GM18502 (cell line): ENCODE measurements at regions not wholly inside any gene's neighbourhood (a gene's known extent, or its start where the extent isn't known, plus 50 kb on each side); places are given as distances from the start of the nearest gene placed in this dataset.

ENCODE experiments used
- ATAC-seq: cut with Tn5 transposase; IDR thresholded peaks from one replicate; pipeline ENCODE4 v1.9.1; 2021; ENCODE audit warnings: mild to moderate bottlenecking; ENCODE audit not compliant: unreplicated experiment, poor library complexity

GRCh38 chr16:62638964-62639870, 603.0 kb upstream of the CDH8 start:
- ATAC-seq = peak; percentile 90

- ATAC-seq = peak; percentile 11
Measured at GRCh38 chr16:62638324-62638911, 602.2 kb upstream of the CDH8 start.

GRCh38 chr16:62625326-62625725, 589.1 kb upstream of the CDH8 start:
- no peak for ATAC-seq

GRCh38 chr16:62620275-62620674, 584.0 kb upstream of the CDH8 start:
- no peak for ATAC-seq

- ATAC-seq = no peak
Measured at GRCh38 chr16:62615526-62615925, 579.3 kb upstream of the CDH8 start.

GRCh38 chr16:62610291-62610690, 574.1 kb upstream of the CDH8 start:
- no peak for ATAC-seq

- no peak for ATAC-seq
Measured at GRCh38 chr16:62602790-62603189, 566.6 kb upstream of the CDH8 start.

GRCh38 chr16:62597875-62598274, 561.6 kb upstream of the CDH8 start:
- ATAC-seq = no peak

- no peak for ATAC-seq
Measured at GRCh38 chr16:62596584-62596983, 560.3 kb upstream of the CDH8 start.

GRCh38 chr16:62596125-62596524, 559.9 kb upstream of the CDH8 start:
- no peak for ATAC-seq

- no peak for ATAC-seq
Measured at GRCh38 chr16:62586128-62586862, 550.1 kb upstream of the CDH8 start.

- ATAC-seq = no peak
Measured at GRCh38 chr16:62585041-62585545, 548.9 kb upstream of the CDH8 start.

- ATAC-seq = no peak
Measured at GRCh38 chr16:62583414-62583813, 547.2 kb upstream of the CDH8 start.

GRCh38 chr16:62573466-62573865, 537.2 kb upstream of the CDH8 start:
- no peak for ATAC-seq

- no peak for ATAC-seq
Measured at GRCh38 chr16:62568926-62569325, 532.7 kb upstream of the CDH8 start.

- ATAC-seq = no peak
Measured at GRCh38 chr16:62565706-62566105, 529.5 kb upstream of the CDH8 start.

GRCh38 chr16:62564291-62564690, 528.1 kb upstream of the CDH8 start:
- ATAC-seq = no peak

GRCh38 chr16:62562121-62562520, 525.9 kb upstream of the CDH8 start:
- ATAC-seq = no peak

GRCh38 chr16:62549875-62550274, 513.6 kb upstream of the CDH8 start:
- ATAC-seq = no peak

- ATAC-seq = no peak
Measured at GRCh38 chr16:62548095-62548494, 511.9 kb upstream of the CDH8 start.

GRCh38 chr16:62546701-62547100, 510.5 kb upstream of the CDH8 start:
- no peak for ATAC-seq
